Esophagus muscularis mucosa (tissue), 4 donors: ENCODE measurements at regions not wholly inside any gene's neighbourhood (a gene's known extent, or its start where the extent isn't known, plus 50 kb on each side); places are given as distances from the start of the nearest gene placed in this dataset.

ENCODE experiments used
- EP300 ChIP-seq: sonication (generic); formaldehyde crosslinking; IDR thresholded peaks from one replicate; pipeline ENCODE4 v1.6.1; 2017; ENCODE audit warnings: antibody characterized with exemption
- POLR2A ChIP-seq: fragments of 450-650 bp; IDR thresholded peaks from one replicate; pipeline ENCODE4 v1.6.1; 2017; ENCODE audit warnings: antibody characterized with exemption, moderate library complexity, mild to moderate bottlenecking, low read depth
- POLR2AphosphoS5 ChIP-seq, 2 donors: sonication (generic); formaldehyde crosslinking; IDR thresholded peaks; one replicate each; pipeline ENCODE4 v1.6.1; 2017; ENCODE audit warnings: antibody characterized with exemption in 2 of 2
- TF ChIP-seq, protein P1 (sequence below), 3 experiments: fragments of 200-600 bp in 2 of 3; fragments of 450-650 bp in 1 of 3; sonication (generic) in 2 of 3; IDR thresholded peaks; one replicate each; pipeline ENCODE4 v1.5.1; 2017 to 2019; ENCODE audit warnings: antibody characterized with exemption in 3 of 3, mild to moderate bottlenecking in 2 of 3, moderate library complexity in 1 of 3

GRCh38 chr2:39583213-39583612, 82.5 kb upstream of the TMEM178A start:
- TF ChIP-seq, protein P1, sequence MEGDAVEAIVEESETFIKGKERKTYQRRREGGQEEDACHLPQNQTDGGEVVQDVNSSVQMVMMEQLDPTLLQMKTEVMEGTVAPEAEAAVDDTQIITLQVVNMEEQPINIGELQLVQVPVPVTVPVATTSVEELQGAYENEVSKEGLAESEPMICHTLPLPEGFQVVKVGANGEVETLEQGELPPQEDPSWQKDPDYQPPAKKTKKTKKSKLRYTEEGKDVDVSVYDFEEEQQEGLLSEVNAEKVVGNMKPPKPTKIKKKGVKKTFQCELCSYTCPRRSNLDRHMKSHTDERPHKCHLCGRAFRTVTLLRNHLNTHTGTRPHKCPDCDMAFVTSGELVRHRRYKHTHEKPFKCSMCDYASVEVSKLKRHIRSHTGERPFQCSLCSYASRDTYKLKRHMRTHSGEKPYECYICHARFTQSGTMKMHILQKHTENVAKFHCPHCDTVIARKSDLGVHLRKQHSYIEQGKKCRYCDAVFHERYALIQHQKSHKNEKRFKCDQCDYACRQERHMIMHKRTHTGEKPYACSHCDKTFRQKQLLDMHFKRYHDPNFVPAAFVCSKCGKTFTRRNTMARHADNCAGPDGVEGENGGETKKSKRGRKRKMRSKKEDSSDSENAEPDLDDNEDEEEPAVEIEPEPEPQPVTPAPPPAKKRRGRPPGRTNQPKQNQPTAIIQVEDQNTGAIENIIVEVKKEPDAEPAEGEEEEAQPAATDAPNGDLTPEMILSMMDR (IDR thresholded peaks at IDR 0.05), result no peak
- no peak for TF ChIP-seq POLR2A
- no peak for TF ChIP-seq EP300
- TF ChIP-seq POLR2AphosphoS5 (IDR thresholded peaks at IDR 0.05), result no peak
